SK-N-SH (cell line): ENCODE measurements at regions not wholly inside any gene's neighbourhood (a gene's known extent, or its start where the extent isn't known, plus 50 kb on each side); places are given as distances from the start of the nearest gene placed in this dataset.

Source experiments
- CTCF ChIA-PET: fragments of 300-600, 350-600 bp; formaldehyde crosslinking; extraction: SDS; loops from one replicate; lab custom pipeline; 2021; lab: Yijun Ruan, JAX
- POLR2A ChIA-PET: fragments of 350-600 bp; sonication (Branson Sonifier 250); formaldehyde crosslinking; extraction: SDS; loops from one replicate; lab custom pipeline; 2020; ENCODE audit warnings: antibody characterized with exemption, inconsistent platforms; lab: Yijun Ruan, JAX
- DNase-seq: peaks from one replicate; pipeline ENCODE4 v3.0.0; 2012
- H2AFZ ChIP-seq: fragments of 200-600 bp; sonication (generic); 2 replicates; pipeline ENCODE4 v1.8.1; 2016; ENCODE audit warnings: antibody characterized with exemption, mild to moderate bottlenecking, low read depth
- H3F3A ChIP-seq: fragments of 200-600 bp; sonication (generic); replicated peaks from 2 replicates; pipeline ENCODE3; 2016; ENCODE audit warnings: antibody characterized with exemption, mild to moderate bottlenecking; ENCODE audit not compliant: insufficient read depth
- H3K27ac ChIP-seq, 2 experiments: fragments of 200-500 bp in 1 of 2; fragments of 200-600 bp in 1 of 2; sonication (Bioruptor generic) in 1 of 2; sonication (generic), shearing (Covaris generic) in 1 of 2; 2 replicates each; pipeline versions ENCODE4 v1.5.1 to v1.6.1; 2014 to 2016; ENCODE audit warnings: low read depth in 2 of 2, inconsistent platforms in 1 of 2, low read length in 1 of 2, mild to moderate bottlenecking in 1 of 2, mixed read lengths in 1 of 2
- H3K27me3 ChIP-seq: fragments of 200-600 bp; sonication (generic), shearing (Covaris generic); 2 replicates; pipeline ENCODE4 v1.6.1; 2016; ENCODE audit warnings: mixed run types; ENCODE audit not compliant: insufficient read depth
- H3K36me3 ChIP-seq, 2 experiments: fragments of 200-500 bp in 1 of 2; fragments of 200-600 bp in 1 of 2; sonication (Bioruptor generic) in 1 of 2; sonication (generic) in 1 of 2; replicated peaks in 1 of 2; 2 replicates each; pipeline versions ENCODE3 to v1.5.1; 2014 to 2016; ENCODE audit warnings: low read length in 1 of 2, mild to moderate bottlenecking in 1 of 2; ENCODE audit not compliant: insufficient read depth in 2 of 2, control insufficient read depth in 1 of 2
- H3K4me1 ChIP-seq, 2 experiments: fragments of 200-500 bp in 1 of 2; fragments of 200-600 bp in 1 of 2; sonication (Bioruptor generic) in 1 of 2; sonication (generic), shearing (Covaris generic) in 1 of 2; 2 replicates each; pipeline versions ENCODE4 v1.5.1 to v1.6.1; 2014 to 2016; ENCODE audit warnings: low read depth in 1 of 2, low read length in 1 of 2, mixed run types in 1 of 2; ENCODE audit not compliant: insufficient read depth in 2 of 2, control insufficient read depth in 1 of 2
- H3K4me2 ChIP-seq: fragments of 200-600 bp; sonication (generic), shearing (Covaris generic); 2 replicates; pipeline ENCODE4 v1.6.1; 2017; ENCODE audit warnings: mixed run types
- H3K4me3 ChIP-seq, 2 experiments: fragments of 200-500 bp in 1 of 2; fragments of 200-600 bp in 1 of 2; sonication (Bioruptor generic) in 1 of 2; sonication (generic), shearing (Covaris generic) in 1 of 2; 2 replicates each; pipeline versions ENCODE4 v1.5.1 to v1.8.1; 2014 to 2016; ENCODE audit warnings: low read depth in 2 of 2, inconsistent platforms in 1 of 2, low read length in 1 of 2, mild to moderate bottlenecking in 1 of 2, mixed read lengths in 1 of 2, moderate library complexity in 1 of 2
- H3K79me2 ChIP-seq: fragments of 200-600 bp; sonication (generic); 2 replicates; pipeline ENCODE4 v1.8.1; 2017; ENCODE audit warnings: mild to moderate bottlenecking; ENCODE audit not compliant: insufficient read depth
- H3K9ac ChIP-seq: fragments of 200-600 bp; sonication (generic); 2 replicates; pipeline ENCODE4 v1.6.1; 2017; ENCODE audit warnings: mixed run types
- H3K9me2 ChIP-seq: fragments of 200-600 bp; sonication (generic); 2 replicates; pipeline ENCODE4 v1.6.1; 2017; ENCODE audit warnings: mixed run types
- H3K9me3 ChIP-seq: fragments of 200-600 bp; sonication (generic); 2 replicates; pipeline ENCODE4 v1.6.1; 2017; ENCODE audit warnings: mixed run types, mild to moderate bottlenecking, moderate library complexity
- H4K20me1 ChIP-seq: fragments of 200-600 bp; sonication (generic); 2 replicates; pipeline ENCODE4 v1.6.1; 2017; ENCODE audit warnings: mild to moderate bottlenecking, mixed run types; ENCODE audit not compliant: insufficient read depth
- CHD2 ChIP-seq: fragments of 150-350 bp; IDR thresholded peaks from 2 replicates; pipeline ENCODE4 v1.6.1; 2018; ENCODE audit warnings: low read length; ENCODE audit not compliant: partially characterized antibody
- EP300 ChIP-seq, 2 experiments: IDR thresholded peaks; 2 replicates each; pipeline versions ENCODE4 v1.4.0 to v1.6.1; 2012; ENCODE audit warnings: borderline replicate concordance in 1 of 2, low read depth in 1 of 2, low read length in 1 of 2
- FOSL2 ChIP-seq: IDR thresholded peaks from 2 replicates; pipeline ENCODE4 v1.4.0; 2012; ENCODE audit warnings: low read depth, mild to moderate bottlenecking, moderate library complexity, borderline replicate concordance
- FOXJ3 ChIP-seq: sonication (generic); formaldehyde crosslinking; IDR thresholded peaks from 2 replicates; pipeline ENCODE4 v1.5.1; 2020; ENCODE audit warnings: mild to moderate bottlenecking, missing genetic modification reagents
- FOXM1 ChIP-seq: IDR thresholded peaks from 2 replicates; pipeline ENCODE4 v1.4.0; 2012; ENCODE audit warnings: low read depth, mild to moderate bottlenecking
- GABPA ChIP-seq: IDR thresholded peaks from 2 replicates; pipeline ENCODE4 v1.4.0; 2012; ENCODE audit warnings: low read depth, mild to moderate bottlenecking
- GATA2 ChIP-seq: sonication (generic); formaldehyde crosslinking; IDR thresholded peaks from 2 replicates; pipeline ENCODE4 v1.5.0; 2020; ENCODE audit warnings: mild to moderate bottlenecking, missing genetic modification reagents
- JUND ChIP-seq: IDR thresholded peaks from 2 replicates; pipeline ENCODE4 v1.4.0; 2012
- MEF2A ChIP-seq: IDR thresholded peaks from 2 replicates; pipeline ENCODE4 v1.4.0; 2012; ENCODE audit warnings: low read depth, borderline replicate concordance
- NRF1 ChIP-seq: IDR thresholded peaks from 2 replicates; pipeline ENCODE4 v1.6.1; 2012; ENCODE audit warnings: low read depth, mild to moderate bottlenecking, low read length
- RCOR1 ChIP-seq: fragments of 150-350 bp; IDR thresholded peaks from 2 replicates; pipeline ENCODE4 v1.6.1; 2017; ENCODE audit warnings: antibody characterized with exemption, low read length
- RFX5 ChIP-seq: IDR thresholded peaks from 2 replicates; pipeline ENCODE4 v1.6.1; 2012; ENCODE audit warnings: mild to moderate bottlenecking, improper control_type of control experiment, low read length
- SMC3 ChIP-seq: IDR thresholded peaks from 2 replicates; pipeline ENCODE4 v1.6.1; 2012; ENCODE audit warnings: low read depth, low read length, improper control_type of control experiment
- TEAD4 ChIP-seq: IDR thresholded peaks from 2 replicates; pipeline ENCODE4 v1.4.0; 2012; ENCODE audit warnings: mild to moderate bottlenecking, borderline replicate concordance; ENCODE audit not compliant: insufficient read depth
- YY1 ChIP-seq: IDR thresholded peaks from 2 replicates; pipeline ENCODE4 v1.4.0; 2012; ENCODE audit warnings: low read depth, mild to moderate bottlenecking
- WGBS: methylation state at CpG from one replicate; pipeline ENCODE4 v1.1.6; 2017; ENCODE audit warnings: low lambda C conversion rate; 5-methylcytosine and 5-hydroxymethylcytosine counted together
- TF ChIP-seq, protein P1 (sequence below): fragments of 150-350 bp; IDR thresholded peaks from 2 replicates; pipeline ENCODE4 v1.6.1; 2017; ENCODE audit warnings: antibody characterized with exemption, low read length, low read depth, borderline replicate concordance
- TF ChIP-seq, protein P2 (sequence below): IDR thresholded peaks from 2 replicates; pipeline ENCODE4 v1.4.0; 2012; ENCODE audit warnings: low read depth
- TF ChIP-seq, protein P3 (sequence below): IDR thresholded peaks from 2 replicates; pipeline ENCODE4 v1.4.0; 2012; ENCODE audit warnings: low read depth, borderline replicate concordance
- TF ChIP-seq, protein P4 (sequence below): IDR thresholded peaks from 2 replicates; pipeline ENCODE4 v1.4.0; 2012; ENCODE audit warnings: low read depth, borderline replicate concordance
- TF ChIP-seq, protein P5 (sequence below): fragments of 150-350 bp; IDR thresholded peaks from 2 replicates; pipeline ENCODE4 v1.6.1; 2016; ENCODE audit warnings: mild to moderate bottlenecking, low read depth, low read length

DNA sequence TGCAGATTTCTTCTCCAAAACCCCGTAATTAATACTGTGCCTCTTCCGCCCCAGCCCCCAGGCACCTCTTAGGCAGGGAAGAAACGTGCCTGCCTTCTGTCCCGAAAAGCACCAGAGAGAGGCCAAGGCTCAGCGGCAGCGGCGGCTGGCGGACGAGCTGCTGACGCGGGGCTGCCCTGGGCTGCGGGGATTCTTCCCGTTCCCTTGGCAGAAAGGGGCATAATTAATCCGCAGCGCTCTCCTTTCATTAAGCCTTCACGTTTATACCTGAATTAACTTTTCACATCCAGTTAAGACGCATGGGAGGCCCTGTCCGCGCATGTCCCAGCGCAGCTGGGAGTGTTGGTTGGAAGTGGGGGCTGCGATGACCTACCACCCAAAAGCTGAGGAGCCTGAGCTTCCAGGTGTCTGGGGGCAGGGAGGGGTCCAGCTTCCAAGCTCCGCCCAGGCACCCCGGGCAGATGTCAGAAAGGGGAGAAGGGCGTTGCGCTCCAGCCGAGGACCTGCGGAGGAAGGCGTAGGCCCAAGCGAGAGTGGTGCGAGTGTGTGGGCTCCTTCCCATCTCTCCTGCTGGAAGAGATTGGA is 167.4 kb upstream of the LRFN2 start:
- Histone ChIP-seq H4K20me1 (no peaks in the 10 kb centered on the region), H3F3A (no peaks in the 10 kb centered on the region), H3K4me3 (no peak overlapping the region), H3K9ac (no peak overlapping the region), H3K4me1 (peaks cover 0 to 17% of the 10 kb centered on the region in 2 experiments; a peak in 2 of 4 replicates), H3K4me2 (no peak overlapping the region), H3K27ac (no peak overlapping the region), H3K36me3 (no peaks in the 10 kb centered on the region), H2AFZ (no peak overlapping the region), H3K9me3 (no peaks in the 10 kb centered on the region), H3K27me3 (no peaks in the 10 kb centered on the region)
- ChIA-PET CTCF (no interaction called here), POLR2A (no interaction called here)
- DNase-seq = peak; percentile 65
- 81% methylated on average over 28 of the region's 30 CpGs for WGBS
- TF ChIP-seq GATA2 (CRISPR knock-in tag) (peak; percentile 30; the same call in 1 of the 2 replicates), FOXM1 (no peak), EP300 (IDR thresholded peaks at IDR 0.05; ENCODE audit: borderline replicate concordance in 1 of 2, low read depth in 1 of 2, low read length in 1 of 2) (peak in 1 of 2 experiments; percentile 36; a peak in 1 of 4 replicates), NRF1 (no peak)
- TF ChIP-seq, all 33 proteins: peak for 2
- Histone ChIP-seq H3K79me2 (no peaks in the 10 kb centered on the region), H3K9me2 (no peaks in the 10 kb centered on the region)

DNA sequence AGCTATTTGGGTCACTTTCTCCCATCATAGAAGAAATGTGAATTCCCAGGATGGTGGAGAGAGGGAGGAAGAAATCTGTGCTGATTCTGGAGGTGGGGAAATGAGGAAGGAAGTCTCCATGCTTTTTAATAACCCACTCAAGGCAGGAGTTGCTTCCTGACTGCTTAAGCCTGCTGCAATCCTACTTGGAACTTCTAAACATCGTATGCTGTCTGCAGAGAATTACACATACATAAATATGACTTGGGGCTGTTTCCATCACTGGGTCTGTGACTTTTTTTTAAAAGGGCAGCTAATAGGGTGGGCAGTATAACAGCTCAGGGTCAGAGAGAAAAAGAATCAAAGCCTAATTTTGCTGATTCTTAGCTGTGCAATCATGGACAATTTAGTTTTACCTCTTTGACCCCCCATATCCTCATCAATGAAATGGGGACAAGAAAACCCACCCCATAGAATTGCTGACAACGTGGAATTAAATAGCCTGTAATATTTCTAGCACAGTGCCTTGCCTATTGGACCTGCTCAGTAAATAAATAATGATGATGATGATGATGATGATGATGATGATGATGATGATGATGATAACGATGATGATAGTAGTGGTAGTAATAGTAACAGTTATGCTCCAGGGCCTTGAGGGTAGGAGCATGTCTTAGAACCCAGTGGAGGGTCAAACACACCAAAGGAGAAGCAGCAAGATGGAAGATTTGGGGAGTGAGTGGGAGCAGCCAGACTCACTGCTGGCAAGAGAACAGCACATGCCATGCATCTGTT is 166.7 kb upstream of the LRFN2 start:
- Histone ChIP-seq H3K4me1 (peaks cover 0 to 17% of the 10 kb centered on the region in 2 experiments; a peak in 2 of 4 replicates), H3F3A (no peaks in the 10 kb centered on the region), H3K27ac (no peak overlapping the region), H3K9me2 (no peaks in the 10 kb centered on the region), H3K27me3 (no peaks in the 10 kb centered on the region), H3K36me3 (no peaks in the 10 kb centered on the region), H3K79me2 (no peaks in the 10 kb centered on the region), H3K4me3 (no peak overlapping the region), H2AFZ (no peak overlapping the region), H3K9ac (no peak overlapping the region), H3K4me2 (no peak overlapping the region), H4K20me1 (no peaks in the 10 kb centered on the region), H3K9me3 (no peaks in the 10 kb centered on the region)
- WGBS = 31% methylated on average over 3 of the region's 3 CpGs
- no peak for DNase-seq
- ChIA-PET POLR2A (no interaction called here), CTCF (interaction anchor here (1.2 kb wide), 1 partner anchor 23 kb away, joined by 3 read pairs; no protein-coding TSS in a partner anchor)
- TF ChIP-seq, protein P1, sequence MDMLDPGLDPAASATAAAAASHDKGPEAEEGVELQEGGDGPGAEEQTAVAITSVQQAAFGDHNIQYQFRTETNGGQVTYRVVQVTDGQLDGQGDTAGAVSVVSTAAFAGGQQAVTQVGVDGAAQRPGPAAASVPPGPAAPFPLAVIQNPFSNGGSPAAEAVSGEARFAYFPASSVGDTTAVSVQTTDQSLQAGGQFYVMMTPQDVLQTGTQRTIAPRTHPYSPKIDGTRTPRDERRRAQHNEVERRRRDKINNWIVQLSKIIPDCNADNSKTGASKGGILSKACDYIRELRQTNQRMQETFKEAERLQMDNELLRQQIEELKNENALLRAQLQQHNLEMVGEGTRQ = no peak
- no peak for TF ChIP-seq GABPA
- TF ChIP-seq, protein P2, sequence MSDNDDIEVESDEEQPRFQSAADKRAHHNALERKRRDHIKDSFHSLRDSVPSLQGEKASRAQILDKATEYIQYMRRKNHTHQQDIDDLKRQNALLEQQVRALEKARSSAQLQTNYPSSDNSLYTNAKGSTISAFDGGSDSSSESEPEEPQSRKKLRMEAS = no peak
- TF ChIP-seq, protein P3, sequence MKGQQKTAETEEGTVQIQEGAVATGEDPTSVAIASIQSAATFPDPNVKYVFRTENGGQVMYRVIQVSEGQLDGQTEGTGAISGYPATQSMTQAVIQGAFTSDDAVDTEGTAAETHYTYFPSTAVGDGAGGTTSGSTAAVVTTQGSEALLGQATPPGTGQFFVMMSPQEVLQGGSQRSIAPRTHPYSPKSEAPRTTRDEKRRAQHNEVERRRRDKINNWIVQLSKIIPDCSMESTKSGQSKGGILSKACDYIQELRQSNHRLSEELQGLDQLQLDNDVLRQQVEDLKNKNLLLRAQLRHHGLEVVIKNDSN = no peak
- TF ChIP-seq, protein P4, sequence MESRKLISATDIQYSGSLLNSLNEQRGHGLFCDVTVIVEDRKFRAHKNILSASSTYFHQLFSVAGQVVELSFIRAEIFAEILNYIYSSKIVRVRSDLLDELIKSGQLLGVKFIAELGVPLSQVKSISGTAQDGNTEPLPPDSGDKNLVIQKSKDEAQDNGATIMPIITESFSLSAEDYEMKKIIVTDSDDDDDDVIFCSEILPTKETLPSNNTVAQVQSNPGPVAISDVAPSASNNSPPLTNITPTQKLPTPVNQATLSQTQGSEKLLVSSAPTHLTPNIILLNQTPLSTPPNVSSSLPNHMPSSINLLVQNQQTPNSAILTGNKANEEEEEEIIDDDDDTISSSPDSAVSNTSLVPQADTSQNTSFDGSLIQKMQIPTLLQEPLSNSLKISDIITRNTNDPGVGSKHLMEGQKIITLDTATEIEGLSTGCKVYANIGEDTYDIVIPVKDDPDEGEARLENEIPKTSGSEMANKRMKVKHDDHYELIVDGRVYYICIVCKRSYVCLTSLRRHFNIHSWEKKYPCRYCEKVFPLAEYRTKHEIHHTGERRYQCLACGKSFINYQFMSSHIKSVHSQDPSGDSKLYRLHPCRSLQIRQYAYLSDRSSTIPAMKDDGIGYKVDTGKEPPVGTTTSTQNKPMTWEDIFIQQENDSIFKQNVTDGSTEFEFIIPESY = no peak
- no peak for TF ChIP-seq JUND
- TF ChIP-seq SMC3 = no peak
- no peak for TF ChIP-seq GATA2 (CRISPR knock-in tag)
- TF ChIP-seq TEAD4 = no peak
- TF ChIP-seq NRF1 = no peak
- TF ChIP-seq FOSL2 = no peak
- no peak for TF ChIP-seq CHD2
- TF ChIP-seq FOXJ3 = no peak
- no peak for TF ChIP-seq YY1
- TF ChIP-seq, protein P5, sequence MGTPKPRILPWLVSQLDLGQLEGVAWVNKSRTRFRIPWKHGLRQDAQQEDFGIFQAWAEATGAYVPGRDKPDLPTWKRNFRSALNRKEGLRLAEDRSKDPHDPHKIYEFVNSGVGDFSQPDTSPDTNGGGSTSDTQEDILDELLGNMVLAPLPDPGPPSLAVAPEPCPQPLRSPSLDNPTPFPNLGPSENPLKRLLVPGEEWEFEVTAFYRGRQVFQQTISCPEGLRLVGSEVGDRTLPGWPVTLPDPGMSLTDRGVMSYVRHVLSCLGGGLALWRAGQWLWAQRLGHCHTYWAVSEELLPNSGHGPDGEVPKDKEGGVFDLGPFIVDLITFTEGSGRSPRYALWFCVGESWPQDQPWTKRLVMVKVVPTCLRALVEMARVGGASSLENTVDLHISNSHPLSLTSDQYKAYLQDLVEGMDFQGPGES = no peak
- no peak for TF ChIP-seq MEF2A
- TF ChIP-seq RCOR1 = no peak
- TF ChIP-seq RFX5 = no peak
